Caco-2 (cell line): ENCODE measurements at regions not wholly inside any gene's neighbourhood (a gene's known extent, or its start where the extent isn't known, plus 50 kb on each side); places are given as distances from the start of the nearest gene placed in this dataset.

Experiments used
- BruUV-seq: library from RNA; stranded (reverse); fragments of 400-500 nt; replicated peaks from 2 replicates; lab custom pipeline; 2021; lab: Mats Ljungman, UMichigan
- CTCF ChIA-PET: fragments of 300-600 bp; sonication (Branson Sonifier 250); formaldehyde crosslinking; loops from one replicate; lab custom pipeline; 2022; ENCODE audit warnings: antibody characterized with exemption; lab: Charles Lee
- POLR2A ChIA-PET: fragments of 300-600 bp; sonication (Branson Sonifier 250); formaldehyde crosslinking; loops from one replicate; lab custom pipeline; 2022; ENCODE audit warnings: antibody characterized with exemption; lab: Charles Lee
- DNase-seq, 2 experiments: peaks; one replicate each; pipeline versions ENCODE4 v3.0.0 to v3.0.0-alpha.2; 2020 to 2022
- H3K27me3 ChIP-seq: replicated peaks from 2 replicates; pipeline ENCODE4 v1.6.0; 2011; ENCODE audit warnings: low read length; ENCODE audit not compliant: control insufficient read depth, insufficient read depth
- H3K36me3 ChIP-seq: 2 replicates; pipeline ENCODE4 v1.5.1; 2011; ENCODE audit warnings: low read length; ENCODE audit not compliant: control insufficient read depth, insufficient read depth
- H3K4me1 ChIP-seq: fragments of 250-450 bp; sonication (Bioruptor Pico); 2 replicates; pipeline ENCODE4 v1.5.1; 2020; ENCODE audit warnings: mild to moderate bottlenecking
- H3K4me3 ChIP-seq: 2 replicates; pipeline ENCODE4 v1.5.1; 2011; ENCODE audit warnings: low read depth, mild to moderate bottlenecking, control low read depth, low read length
- H3K9me3 ChIP-seq: fragments of 250-450 bp; sonication (Bioruptor Pico); 2 replicates; pipeline ENCODE4 v1.5.1; 2020; ENCODE audit warnings: mild to moderate bottlenecking, moderate library complexity
- H3K27ac Mint-ChIP-seq: one replicate; pipeline ENCODE4 v1.8.0; 2022; ENCODE audit warnings: mixed read lengths; ENCODE audit not compliant: unreplicated experiment
- H3K27me3 Mint-ChIP-seq: one replicate; pipeline ENCODE4 v1.8.0; 2022; ENCODE audit warnings: mixed read lengths; ENCODE audit not compliant: insufficient read depth, unreplicated experiment
- H3K36me3 Mint-ChIP-seq: one replicate; pipeline ENCODE4 v1.8.0; 2022; ENCODE audit warnings: mild to moderate bottlenecking, mixed read lengths; ENCODE audit not compliant: insufficient read depth, unreplicated experiment
- H3K4me1 Mint-ChIP-seq: one replicate; pipeline ENCODE4 v1.8.0; 2022; ENCODE audit warnings: low read depth, mixed read lengths; ENCODE audit not compliant: unreplicated experiment
- H3K4me3 Mint-ChIP-seq: one replicate; pipeline ENCODE4 v1.8.0; 2022; ENCODE audit warnings: mild to moderate bottlenecking, moderate library complexity, mixed read lengths; ENCODE audit not compliant: unreplicated experiment
- H3K9me3 Mint-ChIP-seq: one replicate; pipeline ENCODE4 v1.8.0; 2022; ENCODE audit warnings: mixed read lengths; ENCODE audit not compliant: unreplicated experiment
- CTCF ChIP-seq, 2 experiments: fragments of 200-600 bp in 1 of 2; IDR thresholded peaks; 1 replicate in 1 of 2; 2 replicates in 1 of 2; pipeline versions ENCODE4 v1.5.1 to v1.8.0; 2011 to 2022; ENCODE audit warnings: antibody characterized with exemption in 1 of 2, control low read depth in 1 of 2, inconsistent platforms in 1 of 2, low read depth in 1 of 2, low read length in 1 of 2, mild to moderate bottlenecking in 1 of 2, moderate library complexity in 1 of 2; ENCODE audit not compliant: insufficient read depth in 1 of 2, severe bottlenecking in 1 of 2, unreplicated experiment in 1 of 2
- intact Hi-C: fragments of 100-400 bp; cut with micrococcal nuclease; formaldehyde crosslinking; loops from one replicate; pipeline ENCODE4 v1.10.0; 2022; ENCODE audit not compliant: unreplicated experiment

GRCh38 chr17:73850426-73850825 is 206.2 kb upstream of the SDK2 start:
- intact Hi-C loops, result no loop called here
- H3K27me3 Mint-ChIP-seq, result no peaks in the 10 kb centered on the region
- peaks cover 22% of the 10 kb centered on the region for H3K9me3 Mint-ChIP-seq
- H3K36me3 Mint-ChIP-seq, result no peaks in the 10 kb centered on the region
- POLR2A ChIA-PET, result no interaction called here
- DNase-seq, result no peak
- no peak overlapping the region for H3K27ac Mint-ChIP-seq
- Histone ChIP-seq H3K4me3 (no peak overlapping the region), H3K4me1 (no peaks in the 10 kb centered on the region), H3K27me3 (no peaks in the 10 kb centered on the region), H3K36me3 (no peaks in the 10 kb centered on the region), H3K9me3 (peaks cover 8% of the 10 kb centered on the region; the same call in 1 of the 2 replicates)
- no peak for TF ChIP-seq CTCF (IDR thresholded peaks at IDR 0.05; ENCODE audit: insufficient read depth in 1 of 2, low read depth in 1 of 2, low read length in 1 of 2, severe bottlenecking in 1 of 2, unreplicated experiment in 1 of 2)
- no peaks in the 10 kb centered on the region for H3K4me1 Mint-ChIP-seq
- CTCF ChIA-PET, result no interaction called here
- no peak overlapping the region for H3K4me3 Mint-ChIP-seq
- BruUV-seq, result no TSS peak

- Mint-ChIP-seq H3K36me3 (no peaks in the 10 kb centered on the region), H3K9me3 (peaks cover 22% of the 10 kb centered on the region), H3K4me1 (no peaks in the 10 kb centered on the region), H3K27me3 (no peaks in the 10 kb centered on the region), H3K4me3 (no peak overlapping the region), H3K27ac (no peak overlapping the region)
- no peaks in the 10 kb centered on the region for H3K36me3 ChIP-seq
- CTCF ChIA-PET, result no interaction called here
- H3K27me3 ChIP-seq, result no peaks in the 10 kb centered on the region
- POLR2A ChIA-PET, result no interaction called here
- H3K4me3 ChIP-seq, result no peak overlapping the region
- intact Hi-C loops, result no loop called here
- H3K9me3 ChIP-seq, result peaks cover 8% of the 10 kb centered on the region; the same call in 1 of the 2 replicates
- H3K4me1 ChIP-seq, result no peaks in the 10 kb centered on the region
- no peak for DNase-seq
- TF ChIP-seq CTCF (IDR thresholded peaks at IDR 0.05; ENCODE audit: insufficient read depth in 1 of 2, low read depth in 1 of 2, low read length in 1 of 2, severe bottlenecking in 1 of 2, unreplicated experiment in 1 of 2), result no peak
- no TSS peak for BruUV-seq
Observed at GRCh38 chr17:73851091-73851490, 206.8 kb upstream of the SDK2 start.

GRCh38 chr17:73851921-73852320 is 207.7 kb upstream of the SDK2 start:
- H3K9me3 ChIP-seq, result peaks cover 8% of the 10 kb centered on the region; the same call in 1 of the 2 replicates
- Mint-ChIP-seq H3K27ac (no peak overlapping the region), H3K9me3 (peaks cover 22% of the 10 kb centered on the region), H3K36me3 (no peaks in the 10 kb centered on the region), H3K4me1 (no peaks in the 10 kb centered on the region), H3K4me3 (no peak overlapping the region), H3K27me3 (no peaks in the 10 kb centered on the region)
- no peak overlapping the region for H3K4me3 ChIP-seq
- peak; percentile 40 to 49 for DNase-seq
- intact Hi-C loops, result no loop called here
- POLR2A ChIA-PET, result no interaction called here
- no peaks in the 10 kb centered on the region for H3K36me3 ChIP-seq
- no TSS peak for BruUV-seq
- H3K27me3 ChIP-seq, result no peaks in the 10 kb centered on the region
- H3K4me1 ChIP-seq, result no peaks in the 10 kb centered on the region
- no peak for TF ChIP-seq CTCF (IDR thresholded peaks at IDR 0.05; ENCODE audit: insufficient read depth in 1 of 2, low read depth in 1 of 2, low read length in 1 of 2, severe bottlenecking in 1 of 2, unreplicated experiment in 1 of 2)
- CTCF ChIA-PET, result no interaction called here
